H1 (cell line): ENCODE measurements at regions not wholly inside any gene's neighbourhood (a gene's known extent, or its start where the extent isn't known, plus 50 kb on each side); places are given as distances from the start of the nearest gene placed in this dataset.

ENCODE experiments used
- CTCF ChIA-PET: fragments of 300-600 bp; sonication (Branson Sonifier 250); formaldehyde crosslinking; loops from one replicate; lab custom pipeline; 2021; ENCODE audit not compliant: partially characterized antibody; lab: Charles Lee
- POLR2A ChIA-PET: fragments of 300-600 bp; sonication (Branson Sonifier 250); formaldehyde crosslinking; loops from one replicate; lab custom pipeline; 2021; ENCODE audit warnings: inconsistent platforms; ENCODE audit not compliant: partially characterized antibody; lab: Charles Lee
- DNase-seq, 2 experiments: peaks; one replicate each; pipeline versions ENCODE4 v3.0.0 to v3.0.0-alpha.2; 2010 to 2022; ENCODE audit warnings: low spot score in 2 of 2, low read depth in 1 of 2, mixed read lengths in 1 of 2
- FAIRE-seq: peaks from 2 replicates; lab custom pipeline; 2011; peaks lifted over from hg19 to GRCh38; lab: Jason Lieb, UNC
- H2AFZ ChIP-seq: 2 replicates; pipeline ENCODE4 v1.8.1; 2012; ENCODE audit warnings: low read length, inconsistent platforms
- H2AK5ac ChIP-seq: 2 replicates; pipeline ENCODE4 v1.6.1; 2013; ENCODE audit warnings: low read depth, low read length
- H2BK120ac ChIP-seq: replicated peaks from 2 replicates; pipeline ENCODE3; 2013; ENCODE audit warnings: low read depth, low read length, inconsistent platforms
- H2BK12ac ChIP-seq: 2 replicates; pipeline ENCODE4 v1.6.1; 2013; ENCODE audit warnings: low read depth, low read length
- H2BK15ac ChIP-seq: 2 replicates; pipeline ENCODE4 v1.6.1; 2013; ENCODE audit warnings: low read length
- H2BK20ac ChIP-seq: 2 replicates; pipeline ENCODE4 v1.6.1; 2013; ENCODE audit warnings: low read length
- H2BK5ac ChIP-seq: 2 replicates; pipeline ENCODE4 v1.6.1; 2013; ENCODE audit warnings: low read depth, low read length
- H3K14ac ChIP-seq: 2 replicates; pipeline ENCODE4 v1.6.1; 2013; ENCODE audit warnings: inconsistent platforms; ENCODE audit not compliant: insufficient read length
- H3K18ac ChIP-seq: 2 replicates; pipeline ENCODE4 v1.6.1; 2013; ENCODE audit warnings: low read length; ENCODE audit errors: extremely low read depth
- H3K23ac ChIP-seq: 2 replicates; pipeline ENCODE4 v1.6.1; 2013; ENCODE audit warnings: inconsistent platforms; ENCODE audit not compliant: insufficient read length
- H3K23me2 ChIP-seq: 2 replicates; pipeline ENCODE4 v1.6.1; 2013; ENCODE audit warnings: low read depth, low read length
- H3K27ac ChIP-seq: 2 replicates; pipeline ENCODE4 v1.6.1; 2011; ENCODE audit warnings: low read depth, low read length, inconsistent platforms
- H3K27me3 ChIP-seq, 4 experiments: replicated peaks in 1 of 4; 1 replicate in 1 of 4; 2 replicates in 3 of 4; pipeline versions ENCODE4 v1.6.1 to v1.8.1; 2011 to 2013; ENCODE audit warnings: low read length in 3 of 4, mild to moderate bottlenecking in 3 of 4, inconsistent platforms in 2 of 4, mixed read lengths in 2 of 4, moderate library complexity in 1 of 4; ENCODE audit not compliant: control insufficient read depth in 3 of 4, insufficient read depth in 3 of 4; ENCODE audit errors: extremely low read depth in 1 of 4
- H3K36me3 ChIP-seq, 4 experiments: 2 replicates each; pipeline versions ENCODE4 v1.6.1 to v1.8.1; 2011 to 2013; ENCODE audit warnings: mild to moderate bottlenecking in 4 of 4, low read length in 3 of 4, moderate library complexity in 2 of 4, control low read depth in 1 of 4, inconsistent platforms in 1 of 4; ENCODE audit not compliant: insufficient read depth in 4 of 4, control insufficient read depth in 2 of 4
- H3K4ac ChIP-seq: replicated peaks from 2 replicates; pipeline ENCODE3; 2013; ENCODE audit warnings: low read length, low read depth, mixed read lengths, inconsistent platforms; ENCODE audit not compliant: insufficient read length
- H3K4me1 ChIP-seq, 4 experiments: replicated peaks in 1 of 4; 1 replicate in 1 of 4; 2 replicates in 3 of 4; pipeline versions ENCODE4 v1.6.1 to v1.8.1; 2011 to 2013; ENCODE audit warnings: low read length in 3 of 4, inconsistent platforms in 2 of 4, mixed read lengths in 1 of 4; ENCODE audit not compliant: insufficient read depth in 4 of 4, control insufficient read depth in 3 of 4
- H3K4me2 ChIP-seq, 2 experiments: 2 replicates each; pipeline versions ENCODE4 v1.6.1 to v1.8.1; 2011 to 2013; ENCODE audit warnings: low read depth in 2 of 2, low read length in 2 of 2, control low read depth in 1 of 2, inconsistent platforms in 1 of 2, mild to moderate bottlenecking in 1 of 2; ENCODE audit not compliant: insufficient read depth in 1 of 2
- H3K4me3 ChIP-seq, 4 experiments: fragments of 200-600, 300-600 bp in 1 of 4; sonication (generic), shearing (Covaris generic), sonication (Bioruptor Twin) in 1 of 4; 2 replicates each; pipeline versions ENCODE4 v1.5.1 to v1.8.1; 2011 to 2016; ENCODE audit warnings: low read length in 4 of 4, low read depth in 3 of 4, control low read depth in 2 of 4, inconsistent platforms in 2 of 4, mild to moderate bottlenecking in 2 of 4, mixed read lengths in 1 of 4, moderate library complexity in 1 of 4; ENCODE audit not compliant: insufficient read depth in 2 of 4; ENCODE audit errors: extremely low read depth in 1 of 4
- H3K56ac ChIP-seq: replicated peaks from 2 replicates; pipeline ENCODE3; 2013; ENCODE audit warnings: low read depth, mild to moderate bottlenecking, mixed read lengths, low read length, inconsistent platforms; ENCODE audit not compliant: insufficient read length
- H3K79me1 ChIP-seq: 2 replicates; pipeline ENCODE4 v1.6.1; 2013; ENCODE audit warnings: low read depth, low read length, control low read depth
- H3K79me2 ChIP-seq, 2 experiments: 2 replicates each; pipeline versions ENCODE4 v1.6.1 to v1.8.1; 2012 to 2013; ENCODE audit warnings: low read length in 2 of 2, mild to moderate bottlenecking in 2 of 2, inconsistent platforms in 1 of 2; ENCODE audit not compliant: insufficient read depth in 2 of 2, control insufficient read depth in 1 of 2
- H3K9ac ChIP-seq, 4 experiments: replicated peaks in 1 of 4; 1 replicate in 1 of 4; 2 replicates in 3 of 4; pipeline versions ENCODE4 v1.6.1 to v1.8.1; 2011 to 2013; ENCODE audit warnings: low read depth in 3 of 4, low read length in 3 of 4, control low read depth in 2 of 4, mild to moderate bottlenecking in 2 of 4, moderate library complexity in 2 of 4, inconsistent platforms in 1 of 4; ENCODE audit errors: extremely low read depth in 1 of 4
- H3K9me3 ChIP-seq, 2 experiments: 2 replicates each; pipeline versions ENCODE4 v1.6.1 to v1.8.1; 2012 to 2013; ENCODE audit warnings: mild to moderate bottlenecking in 2 of 2, moderate library complexity in 2 of 2, control low read depth in 1 of 2, inconsistent platforms in 1 of 2, low read depth in 1 of 2, low read length in 1 of 2, mixed read lengths in 1 of 2; ENCODE audit not compliant: insufficient read depth in 2 of 2
- H4K20me1 ChIP-seq, 2 experiments: replicated peaks in 1 of 2; 2 replicates each; pipeline versions ENCODE3 to v1.8.1; 2011 to 2013; ENCODE audit warnings: inconsistent platforms in 2 of 2, low read length in 2 of 2, mild to moderate bottlenecking in 1 of 2; ENCODE audit not compliant: insufficient read depth in 2 of 2, control insufficient read depth in 1 of 2
- H4K5ac ChIP-seq: 2 replicates; pipeline ENCODE4 v1.6.1; 2013; ENCODE audit warnings: low read length, low read depth, mixed read lengths, inconsistent platforms; ENCODE audit not compliant: insufficient read length
- H4K8ac ChIP-seq: 2 replicates; pipeline ENCODE4 v1.8.0; 2013; ENCODE audit warnings: mild to moderate bottlenecking, moderate library complexity, low read length, inconsistent platforms; ENCODE audit not compliant: insufficient read depth; ENCODE audit errors: extremely low read depth
- H4K91ac ChIP-seq: replicated peaks from 2 replicates; pipeline ENCODE3; 2013; ENCODE audit warnings: low read length, mixed read lengths, inconsistent platforms; ENCODE audit not compliant: insufficient read length
- EGR1 ChIP-seq: IDR thresholded peaks from 2 replicates; pipeline ENCODE4 v1.6.1; 2011; ENCODE audit warnings: low read depth, low read length, borderline replicate concordance
- MAFK ChIP-seq: IDR thresholded peaks from 2 replicates; pipeline ENCODE4 v1.6.1; 2012; ENCODE audit warnings: low read depth, mild to moderate bottlenecking, improper control_type of control experiment, low read length
- POU5F1 ChIP-seq: IDR thresholded peaks from 2 replicates; pipeline ENCODE4 v1.6.1; 2011; ENCODE audit warnings: low read depth, mild to moderate bottlenecking, low read length, moderate library complexity
- RAD21 ChIP-seq, 2 experiments: IDR thresholded peaks in 1 of 2; conservative IDR thresholded peaks in 1 of 2; 2 replicates each; pipeline ENCODE4 v1.6.1; 2011; ENCODE audit warnings: low read depth in 2 of 2, low read length in 2 of 2, improper control_type of control experiment in 1 of 2, inconsistent platforms in 1 of 2, mild to moderate bottlenecking in 1 of 2, moderate library complexity in 1 of 2

DNA sequence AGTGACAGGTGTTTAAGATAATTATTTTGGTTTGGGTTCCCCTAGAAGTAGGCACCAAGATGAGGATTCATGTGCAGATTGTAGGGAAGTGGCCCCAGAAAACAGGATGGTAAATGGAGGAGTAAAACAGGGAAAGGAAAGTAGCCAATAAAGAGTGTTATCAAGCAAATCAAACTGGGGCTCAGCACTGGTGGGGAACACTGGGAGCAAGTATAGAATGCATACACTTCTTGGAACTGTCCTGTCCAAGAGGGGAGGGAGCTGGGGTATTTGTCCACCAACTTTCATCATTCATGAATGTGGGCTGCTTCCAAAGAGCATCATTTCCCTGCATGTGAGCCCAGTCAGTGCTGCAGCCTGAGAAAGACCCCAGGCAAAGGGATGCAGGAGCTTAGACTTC, 215.7 kb upstream of the IRX5 start:
- no peak overlapping the region for H3K9ac ChIP-seq
- H3K9me3 ChIP-seq = no peaks in the 10 kb centered on the region
- ChIA-PET CTCF (interaction anchor here (0.5 kb wide), 1 partner anchor 20 kb away, joined by 3 read pairs; no protein-coding TSS in a partner anchor), POLR2A (no interaction called here)
- FAIRE-seq = no peak
- H3K27ac ChIP-seq = no peak overlapping the region
- H4K8ac ChIP-seq = no peak overlapping the region
- DNase-seq = no peak
- no peaks in the 10 kb centered on the region; a peak in 1 of 7 replicates for H3K27me3 ChIP-seq
- no peak overlapping the region for H2BK120ac ChIP-seq
- no peak overlapping the region for H2BK20ac ChIP-seq
- no peaks in the 10 kb centered on the region for H4K20me1 ChIP-seq
- H3K23ac ChIP-seq = no peak overlapping the region
- H3K36me3 ChIP-seq = no peaks in the 10 kb centered on the region
- H3K56ac ChIP-seq = no peak overlapping the region
- H2AFZ ChIP-seq = no peak overlapping the region
- no peak overlapping the region for H3K4me2 ChIP-seq
- no peak overlapping the region for H3K4me3 ChIP-seq
- no peak overlapping the region for H3K14ac ChIP-seq
- no peak overlapping the region for H2AK5ac ChIP-seq
- no peak overlapping the region for H3K4ac ChIP-seq
- no peaks in the 10 kb centered on the region for H3K79me1 ChIP-seq
- no peak overlapping the region for H2BK15ac ChIP-seq
- no peak overlapping the region for H2BK12ac ChIP-seq
- H2BK5ac ChIP-seq = no peak overlapping the region
- no peaks in the 10 kb centered on the region for H3K23me2 ChIP-seq
- TF ChIP-seq EGR1 (no peak), POU5F1 (no peak), RAD21 (IDR thresholded peaks at IDR 0.05 in 1 of 2, conservative IDR thresholded peaks at IDR 0.05 in 1 of 2; ENCODE audit: low read depth in 2 of 2, low read length in 2 of 2) (no peak), MAFK (no peak)
- H4K5ac ChIP-seq = no peak overlapping the region
- no peak overlapping the region for H4K91ac ChIP-seq
- no peaks in the 10 kb centered on the region for H3K79me2 ChIP-seq
- H3K4me1 ChIP-seq = no peaks in the 10 kb centered on the region
- H3K18ac ChIP-seq = no peak overlapping the region
